ENCODE measurements at regions not wholly inside any gene's neighbourhood (a gene's known extent, or its start where the extent isn't known, plus 50 kb on each side); places are given as distances from the start of the nearest gene placed in this dataset.

DNA sequence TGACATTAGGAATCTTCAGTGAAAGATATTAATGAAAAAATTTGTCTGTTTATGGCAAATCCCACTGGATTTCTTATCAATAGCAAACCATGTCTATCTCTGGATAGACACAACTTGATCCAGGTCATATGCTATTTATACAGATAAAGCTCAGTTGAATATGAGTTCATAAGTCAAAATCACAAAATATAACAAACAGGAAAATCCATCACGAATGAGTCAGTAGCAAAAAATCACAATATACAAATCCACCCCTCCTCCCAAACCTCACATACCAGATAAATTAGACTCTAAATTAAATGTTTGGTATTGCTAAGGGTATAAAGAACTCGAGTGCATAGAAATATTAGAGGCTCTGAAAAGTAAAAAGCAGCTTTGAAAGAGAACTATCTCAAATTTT lies 420.5 kb downstream of the TLL1 start:
- TF ChIP-seq, protein P1, sequence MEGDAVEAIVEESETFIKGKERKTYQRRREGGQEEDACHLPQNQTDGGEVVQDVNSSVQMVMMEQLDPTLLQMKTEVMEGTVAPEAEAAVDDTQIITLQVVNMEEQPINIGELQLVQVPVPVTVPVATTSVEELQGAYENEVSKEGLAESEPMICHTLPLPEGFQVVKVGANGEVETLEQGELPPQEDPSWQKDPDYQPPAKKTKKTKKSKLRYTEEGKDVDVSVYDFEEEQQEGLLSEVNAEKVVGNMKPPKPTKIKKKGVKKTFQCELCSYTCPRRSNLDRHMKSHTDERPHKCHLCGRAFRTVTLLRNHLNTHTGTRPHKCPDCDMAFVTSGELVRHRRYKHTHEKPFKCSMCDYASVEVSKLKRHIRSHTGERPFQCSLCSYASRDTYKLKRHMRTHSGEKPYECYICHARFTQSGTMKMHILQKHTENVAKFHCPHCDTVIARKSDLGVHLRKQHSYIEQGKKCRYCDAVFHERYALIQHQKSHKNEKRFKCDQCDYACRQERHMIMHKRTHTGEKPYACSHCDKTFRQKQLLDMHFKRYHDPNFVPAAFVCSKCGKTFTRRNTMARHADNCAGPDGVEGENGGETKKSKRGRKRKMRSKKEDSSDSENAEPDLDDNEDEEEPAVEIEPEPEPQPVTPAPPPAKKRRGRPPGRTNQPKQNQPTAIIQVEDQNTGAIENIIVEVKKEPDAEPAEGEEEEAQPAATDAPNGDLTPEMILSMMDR (conservative IDR thresholded peaks at IDR 0.05), result no peak
- H3K4me3 Mint-ChIP-seq, result no peak overlapping the region
- H3K4me1 Mint-ChIP-seq, result no peaks in the 10 kb centered on the region
- no peaks in the 10 kb centered on the region for H3K36me3 Mint-ChIP-seq (ENCODE audit: low read depth)
- no peak for DNase-seq (ENCODE audit: low read depth, low spot score)
- H3K27ac Mint-ChIP-seq (ENCODE audit: unreplicated experiment), result no peak overlapping the region
- H3K27me3 Mint-ChIP-seq (ENCODE audit: low read depth), result no peaks in the 10 kb centered on the region
- no peaks in the 10 kb centered on the region for H3K9me3 Mint-ChIP-seq

DNA sequence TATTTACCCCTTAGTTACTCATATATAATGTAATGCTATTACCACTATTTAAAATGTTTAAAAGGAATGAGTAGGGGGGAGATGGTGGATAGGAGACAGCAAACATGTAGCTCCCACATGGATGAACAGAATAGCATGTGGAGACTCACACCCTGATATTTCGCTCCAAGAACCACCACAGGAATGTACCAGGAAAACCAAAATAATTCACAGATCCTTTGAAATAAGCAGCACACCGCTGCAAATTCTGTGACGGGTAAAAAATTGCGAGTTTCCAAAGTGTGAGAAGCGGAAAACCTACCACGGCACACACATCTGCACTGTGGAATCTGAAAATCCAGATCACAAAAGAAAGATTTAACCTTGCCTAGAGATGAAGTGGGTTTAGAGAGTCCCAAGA lies 428.2 kb downstream of the TLL1 start:
- Mint-ChIP-seq H3K4me1 (no peaks in the 10 kb centered on the region), H3K27me3 (ENCODE audit: low read depth) (no peaks in the 10 kb centered on the region), H3K4me3 (no peak overlapping the region), H3K27ac (ENCODE audit: unreplicated experiment) (peak overlapping the region; percentile 4), H3K9me3 (peaks cover 12% of the 10 kb centered on the region), H3K36me3 (ENCODE audit: low read depth) (peaks cover 2% of the 10 kb centered on the region)
- no peak for DNase-seq (ENCODE audit: low read depth, low spot score)
- TF ChIP-seq, protein P1 (conservative IDR thresholded peaks at IDR 0.05), result no peak

DNA sequence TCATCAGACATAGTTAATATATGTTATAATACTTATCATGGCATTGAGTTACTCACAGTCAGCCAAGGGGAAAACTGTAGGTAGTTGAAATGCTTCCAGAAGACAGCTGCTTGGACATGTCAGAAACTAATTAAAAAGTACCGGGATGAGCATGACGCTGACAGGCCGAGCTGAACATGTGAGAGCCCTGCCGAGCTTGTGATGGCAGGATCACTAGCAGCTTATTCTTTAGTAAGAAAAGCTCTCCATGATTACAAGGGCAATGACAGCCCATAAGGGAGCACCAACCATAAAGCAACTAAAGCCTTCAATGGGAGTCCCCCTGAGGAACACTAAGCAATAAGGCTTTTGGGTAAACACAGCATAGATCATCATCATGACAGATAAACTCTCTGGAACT lies 435.6 kb downstream of the TLL1 start:
- Mint-ChIP-seq H3K9me3 (peaks cover 9% of the 10 kb centered on the region), H3K36me3 (ENCODE audit: low read depth) (no peaks in the 10 kb centered on the region), H3K27ac (ENCODE audit: unreplicated experiment) (no peak overlapping the region), H3K4me3 (no peak overlapping the region), H3K27me3 (ENCODE audit: low read depth) (no peaks in the 10 kb centered on the region), H3K4me1 (peaks cover 12% of the 10 kb centered on the region)
- DNase-seq (ENCODE audit: low read depth, low spot score), result no peak
- TF ChIP-seq, protein P1 (conservative IDR thresholded peaks at IDR 0.05), result no peak

DNA sequence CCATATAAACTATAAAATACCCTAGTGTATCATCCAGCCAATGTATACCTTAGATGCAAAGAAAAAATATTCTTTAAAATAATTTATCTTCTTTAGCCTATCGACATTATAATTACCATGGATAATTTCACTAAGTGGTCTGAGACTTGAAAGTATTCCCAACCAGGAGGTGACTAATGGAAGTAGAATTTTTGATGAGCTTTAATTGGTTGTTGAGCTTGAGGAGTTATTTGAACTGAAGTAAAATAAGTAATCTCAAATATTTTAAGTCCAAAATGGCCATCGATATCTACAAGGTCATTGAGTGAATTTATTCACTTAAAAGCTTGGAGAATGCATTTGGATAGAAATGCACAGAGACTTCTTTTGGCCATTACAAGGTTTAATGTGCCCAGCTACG lies 436.2 kb downstream of the TLL1 start:
- peaks cover 12% of the 10 kb centered on the region for H3K4me1 Mint-ChIP-seq
- H3K4me3 Mint-ChIP-seq, result no peak overlapping the region
- no peak for DNase-seq (ENCODE audit: low read depth, low spot score)
- H3K9me3 Mint-ChIP-seq, result peaks cover 9% of the 10 kb centered on the region
- H3K27me3 Mint-ChIP-seq (ENCODE audit: low read depth), result no peaks in the 10 kb centered on the region
- TF ChIP-seq, protein P1 (conservative IDR thresholded peaks at IDR 0.05), result no peak
- H3K27ac Mint-ChIP-seq (ENCODE audit: unreplicated experiment), result no peak overlapping the region
- H3K36me3 Mint-ChIP-seq (ENCODE audit: low read depth), result no peaks in the 10 kb centered on the region

DNA sequence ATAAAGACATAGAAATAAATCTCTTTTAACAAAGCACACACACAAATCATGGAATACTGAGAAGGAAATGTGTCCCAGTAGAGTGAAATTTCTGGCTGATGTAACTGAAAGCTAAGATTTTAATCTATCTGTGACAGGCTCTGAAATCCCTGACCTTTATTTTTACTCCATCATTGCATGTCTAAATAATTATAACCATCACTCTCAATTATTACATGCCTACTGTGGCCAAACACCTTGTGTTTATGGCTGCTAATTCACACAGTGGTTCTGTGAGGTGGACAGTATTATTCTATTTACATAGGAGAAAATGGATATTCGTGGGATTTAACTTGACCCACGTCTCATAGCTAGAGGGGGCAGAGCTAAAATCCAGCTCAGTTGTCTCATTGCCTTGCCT lies 438.1 kb downstream of the TLL1 start:
- Mint-ChIP-seq H3K4me3 (no peak overlapping the region), H3K9me3 (peaks cover 5% of the 10 kb centered on the region), H3K27me3 (ENCODE audit: low read depth) (no peaks in the 10 kb centered on the region), H3K36me3 (ENCODE audit: low read depth) (no peaks in the 10 kb centered on the region), H3K27ac (ENCODE audit: unreplicated experiment) (no peak overlapping the region), H3K4me1 (peaks cover 12% of the 10 kb centered on the region)
- TF ChIP-seq, protein P1 (conservative IDR thresholded peaks at IDR 0.05), result no peak
- DNase-seq (ENCODE audit: low read depth, low spot score), result no peak

DNA sequence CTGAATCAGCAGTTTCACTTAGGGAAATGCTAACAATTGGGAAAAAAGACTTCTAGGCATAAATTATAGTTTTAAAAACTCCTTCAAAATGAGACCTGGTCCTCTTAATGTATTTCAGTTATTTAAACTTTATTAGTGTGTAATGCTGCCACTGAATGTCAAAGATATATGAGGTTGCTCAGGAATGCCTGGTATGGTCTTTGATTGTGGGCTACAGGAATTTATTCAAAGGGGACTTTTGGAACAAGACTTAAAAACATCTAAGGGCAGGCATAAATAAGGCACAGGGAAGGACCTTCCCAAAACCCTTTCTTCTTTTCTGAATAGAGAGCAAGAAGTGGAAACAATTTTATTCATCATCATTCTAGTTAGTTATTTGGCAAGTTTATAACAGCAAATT lies 439.1 kb downstream of the TLL1 start:
- TF ChIP-seq, protein P1 (conservative IDR thresholded peaks at IDR 0.05), result no peak
- DNase-seq (ENCODE audit: low read depth, low spot score), result no peak
- no peaks in the 10 kb centered on the region for H3K27me3 Mint-ChIP-seq (ENCODE audit: low read depth)
- no peak overlapping the region for H3K27ac Mint-ChIP-seq (ENCODE audit: unreplicated experiment)
- peaks cover 12% of the 10 kb centered on the region for H3K4me1 Mint-ChIP-seq
- no peaks in the 10 kb centered on the region for H3K36me3 Mint-ChIP-seq (ENCODE audit: low read depth)
- H3K9me3 Mint-ChIP-seq, result no peaks in the 10 kb centered on the region
- H3K4me3 Mint-ChIP-seq, result no peak overlapping the region

Data from neural crest cell (in vitro differentiated cells).